SKM-1 (cell line): ENCODE measurements at regions not wholly inside any gene's neighbourhood (a gene's known extent, or its start where the extent isn't known, plus 50 kb on each side); places are given as distances from the start of the nearest gene placed in this dataset.

Experiments used
- DNase-seq: peaks from one replicate; lab custom pipeline; 2025; ENCODE audit not compliant: unreplicated experiment; lab: John Stamatoyannopoulos, UW

DNA sequence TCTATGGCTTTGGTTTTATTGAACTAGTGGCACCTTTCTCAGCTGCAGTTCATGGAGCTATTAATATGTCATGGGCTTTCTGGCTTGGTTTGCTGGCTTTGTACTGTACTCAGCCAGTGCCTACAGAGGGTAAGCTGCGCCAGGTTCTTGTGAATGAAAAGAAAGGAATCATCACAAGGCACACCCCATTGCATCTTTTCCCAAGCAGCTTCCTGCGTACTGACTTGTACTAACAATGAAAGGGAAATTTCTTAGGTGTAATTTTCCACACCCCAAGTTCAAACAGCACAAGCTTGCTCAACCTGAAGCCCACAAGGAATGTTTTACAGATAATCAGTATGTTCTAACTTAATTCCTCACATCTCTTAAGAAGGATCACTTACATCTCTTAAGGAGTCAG is 78.0 kb upstream of the TNFSF18 start:
- no peak for DNase-seq

DNA sequence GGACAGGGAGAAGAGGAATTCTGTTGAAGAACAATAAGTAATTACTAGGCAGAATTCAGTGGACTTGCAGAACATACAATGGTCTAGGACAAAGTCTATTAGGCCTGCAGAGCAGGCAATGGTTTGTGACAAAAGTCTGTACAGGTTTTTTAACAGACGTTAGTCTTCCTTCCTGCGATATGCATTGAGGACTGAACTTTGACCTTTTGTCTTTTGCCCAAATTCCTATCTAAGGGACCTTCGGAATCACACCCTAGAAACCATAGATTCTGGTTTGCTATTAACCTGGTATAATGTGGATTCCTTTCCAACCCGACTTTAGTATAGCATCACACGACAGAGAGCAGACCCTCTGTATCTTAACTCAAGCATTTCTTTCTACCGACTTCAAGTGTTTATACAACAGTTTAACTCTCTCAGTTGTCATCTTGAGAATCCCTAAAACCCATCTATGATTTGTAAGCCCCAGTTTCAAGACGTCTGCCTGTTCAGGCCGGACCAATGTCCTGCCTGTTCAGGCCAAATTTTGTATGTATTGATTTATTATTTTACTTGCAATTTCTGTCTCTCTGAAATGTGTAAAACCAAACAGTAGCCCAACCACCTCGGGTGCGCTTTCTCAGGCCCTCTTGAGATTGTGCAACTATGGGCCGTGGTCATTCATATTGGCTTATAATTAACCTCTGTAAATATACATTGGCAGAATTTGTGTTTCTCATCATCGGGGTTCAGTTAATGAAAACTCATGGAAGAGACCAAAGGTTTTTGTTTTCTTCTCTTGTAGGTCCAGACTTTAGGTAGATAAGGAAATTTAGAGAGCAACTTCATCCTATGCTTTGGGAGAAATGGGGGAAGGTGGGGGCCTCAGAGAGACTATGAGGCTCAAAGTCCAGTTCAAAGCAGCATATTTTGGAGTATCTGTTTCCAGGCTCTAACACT is 76.9 kb upstream of the TNFSF18 start:
- no peak for DNase-seq

- DNase-seq = no peak
These were observed 75.7 kb upstream of the TNFSF18 start for GRCh38 chr1:173126421-173126820.

DNA sequence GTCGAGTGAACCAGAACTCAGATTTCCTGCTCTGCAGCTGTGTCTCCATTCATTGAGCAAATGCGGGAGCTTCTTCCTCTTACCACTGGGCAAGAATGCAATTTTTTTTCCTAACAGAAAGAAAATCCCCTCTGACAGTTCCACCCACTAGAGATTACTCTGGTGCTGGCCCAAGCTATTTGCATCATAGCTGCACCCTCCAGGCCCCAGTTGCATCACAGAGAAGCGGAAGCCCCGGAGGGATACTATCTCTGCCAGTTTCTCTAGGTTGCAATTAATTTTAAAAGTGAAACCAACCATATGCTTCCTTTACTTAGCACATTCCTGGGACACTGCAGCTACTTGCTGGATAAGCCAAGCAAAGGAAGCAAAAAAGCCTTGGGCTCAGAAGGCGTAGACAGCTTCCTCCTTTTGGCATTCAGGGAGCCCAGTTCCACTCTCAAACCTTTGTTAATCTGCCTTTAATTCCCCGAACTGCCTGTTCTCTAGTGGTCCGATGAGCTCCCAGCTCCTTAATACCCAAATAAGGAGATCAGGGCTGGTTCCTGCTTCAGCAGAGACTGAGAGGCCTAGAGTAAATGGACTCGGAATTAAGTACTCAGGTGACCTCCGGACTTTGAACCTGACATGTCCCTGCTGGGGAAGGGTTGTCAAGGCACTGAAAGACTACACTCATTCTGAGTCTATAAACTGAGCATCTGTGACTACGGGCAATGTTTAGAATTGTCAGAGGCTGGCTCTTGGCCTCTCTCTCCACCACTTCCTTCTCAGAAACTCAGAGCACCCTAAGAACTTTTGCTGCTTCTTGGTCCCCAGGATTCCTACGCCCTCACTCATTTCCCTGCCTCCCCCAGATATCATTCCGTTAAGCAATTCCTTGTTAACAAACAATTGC is 72.5 kb upstream of the TNFSF18 start:
- DNase-seq = peak; percentile 95

DNA sequence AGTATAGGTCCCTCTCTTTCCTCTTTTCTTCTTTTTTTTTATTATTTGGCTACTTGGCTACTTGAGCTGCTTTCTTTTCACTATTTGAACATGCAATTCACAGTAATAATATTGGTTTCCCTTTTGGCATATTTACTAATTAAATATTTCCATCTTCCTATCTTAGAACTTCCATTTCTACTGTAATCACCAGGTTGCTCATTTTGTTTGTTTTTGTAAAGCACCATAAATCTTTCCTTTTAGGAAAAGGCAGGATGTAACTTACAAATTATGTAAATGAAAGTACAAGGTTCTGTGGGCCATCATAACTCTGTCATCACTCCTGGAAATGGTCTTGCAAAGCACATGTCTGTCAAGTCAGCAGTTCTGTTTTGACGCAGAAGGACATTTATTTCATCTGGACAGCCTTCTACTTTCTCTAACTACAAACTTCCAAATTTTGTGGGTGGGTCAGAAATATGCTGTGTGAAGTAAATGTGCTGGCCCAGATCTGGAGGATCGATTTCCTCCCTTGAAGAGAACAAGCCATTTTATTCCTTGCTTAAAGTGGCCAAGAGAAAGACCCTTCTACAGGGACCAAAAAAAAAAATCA is 71.7 kb upstream of the TNFSF18 start:
- DNase-seq = no peak

- no peak for DNase-seq
These were observed 67.7 kb upstream of the TNFSF18 start for GRCh38 chr1:173118404-173118803.

- no peak for DNase-seq
These were observed 67.0 kb upstream of the TNFSF18 start for GRCh38 chr1:173117761-173118160.

DNA sequence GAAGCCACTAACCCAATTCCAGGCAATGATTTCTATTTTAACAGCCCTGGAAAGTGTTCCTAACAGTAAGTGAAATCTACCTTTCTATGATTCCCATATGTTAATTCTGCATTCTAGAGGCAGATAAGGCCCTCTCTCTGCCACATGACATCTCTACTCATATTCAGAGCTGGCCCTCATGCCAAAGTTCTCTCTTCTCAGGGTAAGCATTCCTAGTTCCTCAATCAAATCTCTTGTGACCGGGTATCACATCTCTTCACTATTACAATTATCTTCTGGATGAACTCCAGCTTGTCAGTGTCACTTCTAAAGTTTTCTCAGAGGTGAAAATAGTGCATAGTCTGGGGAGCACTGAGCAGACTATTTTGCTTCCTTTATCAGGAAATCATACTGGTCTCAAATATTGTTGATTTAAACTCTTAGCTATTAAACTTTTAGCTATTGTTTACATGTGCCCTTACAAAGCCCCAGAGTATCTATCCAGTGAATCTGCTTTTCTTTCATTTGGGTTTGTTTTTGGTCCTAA is 66.4 kb upstream of the TNFSF18 start:
- DNase-seq = no peak

DNA sequence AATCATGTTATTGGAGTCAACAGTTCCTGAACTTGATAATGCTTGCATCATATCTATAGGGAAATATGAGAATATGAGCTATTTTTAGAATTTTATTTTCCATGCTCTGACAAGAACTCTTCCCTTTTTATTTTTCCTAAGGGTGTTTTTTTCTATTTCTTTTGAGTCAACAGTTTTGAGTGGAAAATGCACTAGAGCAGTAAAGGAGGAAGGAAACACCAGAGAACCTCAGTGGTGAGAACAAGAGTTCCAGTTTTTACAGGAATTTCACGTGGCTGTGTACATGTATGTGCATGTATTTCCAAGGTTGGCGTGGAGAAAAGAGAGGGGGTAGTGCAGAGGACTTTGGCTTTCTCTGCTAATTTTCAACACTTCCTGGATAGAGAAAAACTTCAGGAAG is 63.6 kb upstream of the TNFSF18 start:
- no peak for DNase-seq

GRCh38 chr1:173113015-173113741 is 62.4 kb upstream of the TNFSF18 start:
- DNase-seq = no peak

GRCh38 chr1:173112129-173112528 is 61.4 kb upstream of the TNFSF18 start:
- DNase-seq = peak; percentile 99

DNA sequence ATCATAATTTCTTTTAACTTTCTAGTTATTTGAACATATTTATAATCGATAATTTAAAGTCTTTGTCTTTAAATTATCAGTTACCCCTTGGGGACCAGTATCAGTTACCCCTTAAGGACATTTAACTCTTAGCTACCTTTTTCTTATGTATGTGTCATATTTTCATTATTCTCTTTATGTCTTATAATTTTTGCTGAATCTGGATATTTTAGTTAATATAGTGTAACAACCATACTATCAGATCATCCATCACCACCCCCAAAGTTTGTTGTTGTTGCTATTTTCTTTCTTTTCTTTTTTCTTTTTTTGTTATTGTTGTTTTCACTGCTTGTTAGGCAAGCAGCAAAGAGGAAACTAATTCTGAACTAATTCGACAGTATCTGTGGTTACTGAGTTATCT is 57.0 kb upstream of the TNFSF18 start:
- no peak for DNase-seq

- DNase-seq = no peak
These were observed 52.3 kb upstream of the TNFSF18 start for GRCh38 chr1:173103006-173103405.

DNA sequence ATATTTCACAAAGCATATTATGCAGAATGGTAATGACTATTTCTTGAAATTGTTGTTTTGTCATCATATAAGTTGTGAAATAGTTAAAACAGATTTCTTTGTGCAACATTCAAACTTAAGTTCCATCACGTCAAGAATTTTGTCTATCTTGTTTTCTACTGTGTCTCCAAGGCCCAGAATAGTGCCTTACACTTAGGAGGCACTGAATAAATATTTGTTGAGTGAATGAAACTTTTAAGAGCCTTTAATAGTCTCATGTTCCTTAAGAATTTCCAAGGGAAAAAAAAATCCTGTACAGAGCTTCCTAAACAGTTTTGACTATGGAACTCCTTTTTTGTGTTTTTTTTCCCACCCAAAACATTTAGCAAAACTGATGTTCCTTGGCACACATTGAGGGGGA is 50.8 kb upstream of the TNFSF18 start:
- no peak for DNase-seq

- DNase-seq = no peak
These were observed 49.9 kb upstream of the TNFSF18 start for GRCh38 chr1:173100476-173101107.
